Endothelial cell of umbilical vein (primary cell): ENCODE measurements at regions not wholly inside any gene's neighbourhood (a gene's known extent, or its start where the extent isn't known, plus 50 kb on each side); places are given as distances from the start of the nearest gene placed in this dataset.

Source experiments
- MAX ChIP-seq: IDR thresholded peaks from 2 replicates; pipeline ENCODE4 v1.6.1; 2011; ENCODE audit not compliant: insufficient read depth, insufficient read length
- TF ChIP-seq, protein P1 (sequence below), 2 donors: IDR thresholded peaks; 1 replicate in 1 of 2; 2 replicates in 1 of 2; pipeline ENCODE4 v1.5.1; 2011; ENCODE audit warnings: low read length in 2 of 2, mild to moderate bottlenecking in 2 of 2, moderate library complexity in 2 of 2, control low read depth in 1 of 2, inconsistent platforms in 1 of 2, low read depth in 1 of 2; ENCODE audit not compliant: insufficient read depth in 1 of 2; ENCODE audit errors: extremely low read depth in 1 of 2

DNA sequence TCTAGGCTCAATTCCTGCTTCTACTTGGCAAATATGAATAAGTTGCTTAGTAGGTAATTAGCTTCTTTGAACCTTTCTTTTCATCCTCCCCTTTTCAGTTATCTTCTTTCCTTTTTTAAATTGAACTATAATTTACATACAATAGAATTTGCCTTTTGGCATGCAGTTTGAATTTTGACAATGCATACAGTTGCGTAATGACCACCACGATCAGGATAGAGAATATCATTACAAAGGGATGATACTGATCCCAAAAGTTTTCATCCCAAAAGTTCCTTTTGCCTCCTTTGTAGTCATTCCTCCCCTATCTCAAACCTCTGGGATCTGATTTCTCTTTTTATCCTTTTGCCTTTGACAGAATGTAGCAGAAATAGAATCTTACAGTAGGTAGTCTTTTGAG is 164.4 kb downstream of the NOC3L start:
- TF ChIP-seq MAX: no peak
- TF ChIP-seq, protein P1, sequence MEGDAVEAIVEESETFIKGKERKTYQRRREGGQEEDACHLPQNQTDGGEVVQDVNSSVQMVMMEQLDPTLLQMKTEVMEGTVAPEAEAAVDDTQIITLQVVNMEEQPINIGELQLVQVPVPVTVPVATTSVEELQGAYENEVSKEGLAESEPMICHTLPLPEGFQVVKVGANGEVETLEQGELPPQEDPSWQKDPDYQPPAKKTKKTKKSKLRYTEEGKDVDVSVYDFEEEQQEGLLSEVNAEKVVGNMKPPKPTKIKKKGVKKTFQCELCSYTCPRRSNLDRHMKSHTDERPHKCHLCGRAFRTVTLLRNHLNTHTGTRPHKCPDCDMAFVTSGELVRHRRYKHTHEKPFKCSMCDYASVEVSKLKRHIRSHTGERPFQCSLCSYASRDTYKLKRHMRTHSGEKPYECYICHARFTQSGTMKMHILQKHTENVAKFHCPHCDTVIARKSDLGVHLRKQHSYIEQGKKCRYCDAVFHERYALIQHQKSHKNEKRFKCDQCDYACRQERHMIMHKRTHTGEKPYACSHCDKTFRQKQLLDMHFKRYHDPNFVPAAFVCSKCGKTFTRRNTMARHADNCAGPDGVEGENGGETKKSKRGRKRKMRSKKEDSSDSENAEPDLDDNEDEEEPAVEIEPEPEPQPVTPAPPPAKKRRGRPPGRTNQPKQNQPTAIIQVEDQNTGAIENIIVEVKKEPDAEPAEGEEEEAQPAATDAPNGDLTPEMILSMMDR (IDR thresholded peaks at IDR 0.05; ENCODE audit: extremely low read depth in 1 of 2, insufficient read depth in 1 of 2, low read depth in 1 of 2, low read length in 2 of 2): no peak
